ENCODE measurements at regions not wholly inside any gene's neighbourhood (a gene's known extent, or its start where the extent isn't known, plus 50 kb on each side); places are given as distances from the start of the nearest gene placed in this dataset.
"Not testable (repeated sequence)": the region's sequence is repeated elsewhere in the genome, so short reads cannot be mapped to it uniquely, and the experiment has no call there.

GRCh38 chr15:70241561-70242320, 144.0 kb upstream of the TLE3 start:
- no peak for DNase-seq

GRCh38 chr15:70240820-70241430, 143.2 kb upstream of the TLE3 start:
- DNase-seq = no peak

- no peak for DNase-seq
These were observed 142.4 kb upstream of the TLE3 start for GRCh38 chr15:70240082-70240481.

- DNase-seq = no peak
These were observed 141.2 kb upstream of the TLE3 start for GRCh38 chr15:70238917-70239316.

- no peak for DNase-seq
These were observed 139.9 kb upstream of the TLE3 start for GRCh38 chr15:70237626-70238025.

- no peak for DNase-seq
These were observed 138.8 kb upstream of the TLE3 start for GRCh38 chr15:70236341-70237086.

- no peak for DNase-seq
These were observed 137.6 kb upstream of the TLE3 start for GRCh38 chr15:70235347-70235746.

GRCh38 chr15:70234256-70234905, 136.7 kb upstream of the TLE3 start:
- no peak for DNase-seq

- no peak for DNase-seq
These were observed 133.8 kb upstream of the TLE3 start for GRCh38 chr15:70231484-70231883.

GRCh38 chr15:70227918-70228317, 130.2 kb upstream of the TLE3 start:
- not testable (repeated sequence) for DNase-seq

- DNase-seq = no peak
These were observed 129.4 kb upstream of the TLE3 start for GRCh38 chr15:70227147-70227546.

- DNase-seq = no peak
These were observed 128.7 kb upstream of the TLE3 start for GRCh38 chr15:70226337-70226980.

GRCh38 chr15:70225416-70225815, 127.7 kb upstream of the TLE3 start:
- no peak for DNase-seq

GRCh38 chr15:70222606-70223005, 124.9 kb upstream of the TLE3 start:
- DNase-seq = no peak

- DNase-seq = no peak
These were observed 122.9 kb upstream of the TLE3 start for GRCh38 chr15:70220490-70221096.

- no peak for DNase-seq
These were observed 122.2 kb upstream of the TLE3 start for GRCh38 chr15:70219966-70220365.

GRCh38 chr15:70219256-70219895, 121.7 kb upstream of the TLE3 start:
- no peak for DNase-seq

GRCh38 chr15:70217226-70218160, 119.8 kb upstream of the TLE3 start:
- DNase-seq = no peak

- no peak for DNase-seq
These were observed 118.2 kb upstream of the TLE3 start for GRCh38 chr15:70215951-70216350.

GRCh38 chr15:70214941-70215635, 117.4 kb upstream of the TLE3 start:
- no peak for DNase-seq
